GM12875 (cell line): ENCODE measurements at regions not wholly inside any gene's neighbourhood (a gene's known extent, or its start where the extent isn't known, plus 50 kb on each side); places are given as distances from the start of the nearest gene placed in this dataset.

Experiments used
- H3K4me3 ChIP-seq: one replicate; pipeline ENCODE4 v1.5.1; 2011; ENCODE audit warnings: low read depth, low read length, control low read depth
- CTCF ChIP-seq: IDR thresholded peaks from 2 replicates; pipeline ENCODE4 v1.5.1; 2011; ENCODE audit warnings: low read depth, mild to moderate bottlenecking, control low read depth, inconsistent platforms, low read length, moderate library complexity, borderline replicate concordance; ENCODE audit not compliant: insufficient read depth

DNA sequence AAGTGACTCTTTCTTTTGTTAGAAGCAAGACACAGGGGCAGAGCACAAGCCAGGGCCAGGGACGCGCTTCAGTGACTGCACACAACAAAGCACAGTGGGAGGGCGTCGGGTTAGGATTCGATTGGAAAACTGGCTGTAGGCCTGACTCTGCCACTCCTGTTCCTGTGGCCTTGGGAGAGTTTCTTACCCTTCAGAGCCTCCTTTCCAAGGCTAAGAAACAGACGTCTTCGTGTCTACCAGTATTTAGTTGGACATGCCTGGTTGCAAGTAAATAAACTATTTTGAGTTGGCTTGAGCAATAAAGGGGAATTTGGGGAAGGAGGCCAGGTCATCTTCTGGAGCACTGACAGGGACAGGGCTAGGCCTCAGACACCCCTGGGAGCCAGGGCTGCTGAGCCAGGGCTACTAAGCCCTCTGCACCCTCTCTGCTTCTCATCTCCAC, 549.1 kb downstream of the INSC start:
- TF ChIP-seq CTCF = no peak
- H3K4me3 ChIP-seq = no peak overlapping the region

GRCh38 chr11:15665368-15665871, 550.7 kb downstream of the INSC start:
- no peak for TF ChIP-seq CTCF

GRCh38 chr11:15667127-15667725, 552.5 kb downstream of the INSC start:
- no peak for TF ChIP-seq CTCF
- H3K4me3 ChIP-seq = no peak overlapping the region

More at GRCh38 chr11:15665368-15665871, 550.7 kb downstream of the INSC start:
- H3K4me3 ChIP-seq = no peak overlapping the region

DNA sequence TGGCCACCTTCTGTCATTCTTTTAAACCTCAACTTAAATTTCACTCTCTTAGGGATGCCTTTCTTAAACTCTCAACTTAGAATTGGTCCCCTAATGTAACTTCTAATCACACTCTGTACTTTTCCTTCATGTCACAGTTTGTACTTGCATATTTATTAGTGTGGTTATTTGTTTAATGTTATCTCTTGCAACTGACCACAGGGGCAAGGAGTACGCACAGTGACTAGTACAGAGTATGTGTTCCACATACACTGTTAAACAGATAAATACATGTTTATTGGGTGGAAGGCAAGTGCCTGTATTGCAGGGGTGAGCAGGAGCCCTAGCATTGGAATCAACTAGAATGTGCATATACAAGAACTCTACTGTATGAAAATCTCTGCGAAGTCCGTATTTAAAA, 554.0 kb downstream of the INSC start:
- TF ChIP-seq CTCF = no peak

DNA sequence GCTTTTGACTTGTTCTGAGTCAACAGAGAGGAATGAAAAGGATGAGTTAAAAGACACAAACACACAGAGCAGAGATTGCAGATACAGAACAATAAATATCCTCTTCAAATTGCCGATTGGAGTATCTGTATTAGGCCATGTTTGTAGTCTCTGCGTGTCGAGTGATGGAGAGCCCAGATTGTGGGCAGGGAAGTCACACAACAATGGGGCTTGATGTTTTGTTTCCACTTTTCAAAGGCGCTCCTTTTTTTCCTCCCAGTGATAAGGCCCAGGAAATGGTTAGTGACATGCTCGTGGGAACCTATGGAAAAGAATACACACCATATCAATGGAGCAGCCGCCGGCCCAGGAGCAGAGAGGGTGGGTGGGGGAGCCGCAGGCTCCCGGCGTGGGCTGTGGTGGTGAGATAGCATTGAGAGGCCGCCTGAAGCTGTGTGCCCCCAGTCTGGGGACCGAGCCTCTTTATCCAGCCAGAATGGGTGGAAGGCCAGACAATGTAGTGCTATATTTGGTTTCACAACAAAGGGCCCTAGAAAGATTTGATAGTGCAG, 555.9 kb downstream of the INSC start:
- H3K4me3 ChIP-seq = no peak overlapping the region
- no peak for TF ChIP-seq CTCF

More for the DNA sequence above, 554.0 kb downstream of the INSC start:
- no peak overlapping the region for H3K4me3 ChIP-seq

- no peak for TF ChIP-seq CTCF
- H3K4me3 ChIP-seq = no peak overlapping the region
These were observed 556.5 kb downstream of the INSC start for GRCh38 chr11:15671216-15671615.

DNA sequence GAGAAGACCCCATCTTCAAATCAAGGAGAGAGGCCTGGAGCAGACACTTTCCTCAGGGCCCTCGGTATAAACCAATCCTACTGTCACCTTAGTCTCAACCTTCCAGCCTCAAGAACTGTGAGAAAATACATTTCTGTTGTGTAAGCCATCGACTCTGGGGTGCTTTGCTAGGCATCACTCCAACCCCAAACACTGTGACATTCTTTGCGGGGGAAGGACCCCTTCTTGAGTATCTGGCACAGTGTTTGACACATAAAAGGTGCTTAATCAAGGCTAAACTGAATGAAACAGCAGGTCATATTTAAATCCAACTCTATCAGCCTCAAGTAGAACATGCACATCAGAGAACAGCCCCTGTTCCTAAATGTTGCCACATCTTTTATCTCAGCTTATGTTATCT, 558.1 kb downstream of the INSC start:
- no peak overlapping the region for H3K4me3 ChIP-seq
- no peak for TF ChIP-seq CTCF
